Uterus (tissue), 2 donors: ENCODE measurements at regions not wholly inside any gene's neighbourhood (a gene's known extent, or its start where the extent isn't known, plus 50 kb on each side); places are given as distances from the start of the nearest gene placed in this dataset.

Experiments used
- CTCF ChIP-seq, 4 experiments: fragments of 200-600 bp in 2 of 4; fragments of 450-650 bp in 2 of 4; sonication (generic) in 2 of 4; IDR thresholded peaks; one replicate each; pipeline ENCODE4 v1.5.1; 2016 to 2019; ENCODE audit warnings: antibody characterized with exemption in 4 of 4, mild to moderate bottlenecking in 2 of 4, moderate library complexity in 1 of 4
- POLR2A ChIP-seq, 2 donors: fragments of 450-650 bp; IDR thresholded peaks; one replicate each; pipeline ENCODE4 v1.6.1; 2016; ENCODE audit warnings: antibody characterized with exemption in 2 of 2, mild to moderate bottlenecking in 1 of 2, moderate library complexity in 1 of 2

GRCh38 chr9:22813529-22813928 lies 366.9 kb downstream of the DMRTA1 start:
- TF ChIP-seq CTCF (IDR thresholded peaks at IDR 0.05) (no peak), POLR2A (IDR thresholded peaks at IDR 0.05) (no peak)
